K562 (cell line): ENCODE measurements at regions not wholly inside any gene's neighbourhood (a gene's known extent, or its start where the extent isn't known, plus 50 kb on each side); places are given as distances from the start of the nearest gene placed in this dataset.

Source experiments
- ATAC-seq: fragments of 200-7000 bp; cut with Tn5 transposase; 3 replicates; pipeline ENCODE4 v1.9.1; 2020; ENCODE audit warnings: moderate library complexity
- BruUV-seq: library from RNA; stranded (reverse); fragments of 400-500 nt; replicated peaks from 2 replicates; lab custom pipeline; 2021; lab: Mats Ljungman, UMichigan
- CTCF ChIA-PET: fragments of 300-600 bp; formaldehyde crosslinking; extraction: SDS; loops from one replicate; lab custom pipeline; 2021; ENCODE audit warnings: low intra/inter-chr PET ratio; lab: Yijun Ruan, JAX
- POLR2A ChIA-PET: fragments of 300-600, 350-650 bp; sonication (Branson Sonifier 250); formaldehyde crosslinking; extraction: SDS; loops from one replicate; lab custom pipeline; 2021; ENCODE audit warnings: antibody characterized with exemption, inconsistent platforms; lab: Yijun Ruan, JAX
- DNase-seq, 4 experiments: peaks; one replicate each; pipeline versions ENCODE4 v3.0.0 to v3.0.0-alpha.2; 2011 to 2018; ENCODE audit warnings: low spot score in 3 of 4, mixed read lengths in 3 of 4; ENCODE audit errors: extremely low read depth in 1 of 4
- FAIRE-seq: peaks from 2 replicates; lab custom pipeline; 2011; peaks lifted over from hg19 to GRCh38; lab: Jason Lieb, UNC
- H2AFZ ChIP-seq: 2 replicates; pipeline ENCODE4 v1.6.0; 2011; ENCODE audit warnings: low read depth, low read length, control low read depth, inconsistent platforms
- H3K27ac ChIP-seq: fragments of 200-600 bp; 3 replicates; pipeline ENCODE4 v1.8.0; 2011; ENCODE audit warnings: low read depth, mild to moderate bottlenecking, control low read depth, inconsistent platforms, low read length, moderate library complexity, mixed read lengths; ENCODE audit errors: extremely low read depth
- H3K27me3 ChIP-seq, 2 experiments: fragments of 300-600 bp in 1 of 2; 2 replicates in 1 of 2; 3 replicates in 1 of 2; pipeline versions ENCODE4 v1.6.0 to v1.8.0; 2011; ENCODE audit warnings: inconsistent platforms in 2 of 2, low read length in 2 of 2, mild to moderate bottlenecking in 1 of 2, mixed read lengths in 1 of 2, moderate library complexity in 1 of 2; ENCODE audit not compliant: control insufficient read depth in 2 of 2, insufficient read depth in 2 of 2
- H3K36me3 ChIP-seq: fragments of 300-600 bp; 3 replicates; pipeline ENCODE4 v1.8.0; 2011; ENCODE audit warnings: mild to moderate bottlenecking, low read length, inconsistent platforms; ENCODE audit not compliant: control insufficient read depth, insufficient read depth
- H3K4me1 ChIP-seq, 2 experiments: fragments of 200-600 bp in 1 of 2; replicated peaks in 1 of 2; 2 replicates in 1 of 2; 3 replicates in 1 of 2; pipeline versions ENCODE4 v1.5.1 to v1.8.0; 2011; ENCODE audit warnings: inconsistent platforms in 2 of 2, low read length in 2 of 2, mild to moderate bottlenecking in 1 of 2, mixed read lengths in 1 of 2, moderate library complexity in 1 of 2; ENCODE audit not compliant: control insufficient read depth in 2 of 2, insufficient read depth in 2 of 2
- H3K4me2 ChIP-seq: 2 replicates; pipeline ENCODE4 v1.6.1; 2011; ENCODE audit warnings: low read length, control low read depth, inconsistent platforms, mixed read lengths; ENCODE audit not compliant: insufficient read depth
- H3K4me3 ChIP-seq: fragments of 200-600 bp; sonication (generic), shearing (Covaris generic); 2 replicates; pipeline ENCODE4 v1.5.1; 2016; ENCODE audit warnings: control low read depth, inconsistent platforms
- H3K79me2 ChIP-seq: fragments of 200-600 bp; 3 replicates; pipeline ENCODE4 v1.8.0; 2011; ENCODE audit warnings: low read length, inconsistent platforms; ENCODE audit not compliant: control insufficient read depth, insufficient read depth
- H3K9ac ChIP-seq, 2 experiments: 2 replicates each; pipeline versions ENCODE4 v1.6.0 to v1.6.1; 2011; ENCODE audit warnings: low read depth in 2 of 2, low read length in 2 of 2, control low read depth in 1 of 2, inconsistent platforms in 1 of 2, mild to moderate bottlenecking in 1 of 2, mixed read lengths in 1 of 2; ENCODE audit not compliant: insufficient read depth in 1 of 2
- H3K9me1 ChIP-seq: one replicate; pipeline ENCODE4 v1.6.0; 2011; ENCODE audit warnings: inconsistent platforms, mild to moderate bottlenecking, low read length, moderate library complexity; ENCODE audit not compliant: control insufficient read depth, insufficient read depth
- H3K9me3 ChIP-seq: replicated peaks from 2 replicates; pipeline ENCODE4 v1.5.1; 2011; ENCODE audit warnings: low read depth, low read length, inconsistent platforms; ENCODE audit not compliant: control insufficient read depth, insufficient read depth
- H4K20me1 ChIP-seq: replicated peaks from 2 replicates; pipeline ENCODE4 v1.6.1; 2011; ENCODE audit warnings: low read length, inconsistent platforms, mixed read lengths; ENCODE audit not compliant: control insufficient read depth, insufficient read depth
- COPS2 ChIP-seq: fragments of 450-650 bp; conservative IDR thresholded peaks from 2 replicates; pipeline ENCODE4 v1.6.1; 2016; ENCODE audit warnings: mild to moderate bottlenecking, moderate library complexity
- ELK1 ChIP-seq: sonication (generic); formaldehyde crosslinking; IDR thresholded peaks from 2 replicates; pipeline ENCODE4 v1.8.1; 2022; ENCODE audit warnings: missing genetic modification reagents
- ILF3 ChIP-seq: fragments of 450-650 bp; IDR thresholded peaks from 2 replicates; pipeline ENCODE4 v1.6.1; 2018; ENCODE audit warnings: antibody characterized with exemption, mild to moderate bottlenecking, moderate library complexity, borderline replicate concordance
- MCM3 ChIP-seq: fragments of 450-650 bp; IDR thresholded peaks from 2 replicates; pipeline ENCODE4 v1.6.1; 2016
- NR2C2 ChIP-seq, 2 experiments: fragments of 200-800 bp in 1 of 2; sonication (Bioruptor generic) in 1 of 2; sonication (generic) in 1 of 2; formaldehyde crosslinking in 1 of 2; IDR thresholded peaks; 2 replicates each; pipeline versions ENCODE4 v1.6.1 to v1.8.0; 2016 to 2022; ENCODE audit warnings: mild to moderate bottlenecking in 1 of 2, missing compliant biosample characterization in 1 of 2, missing genetic modification characterization in 1 of 2, missing genetic modification reagents in 1 of 2
- TARDBP ChIP-seq: fragments of 450-650 bp; IDR thresholded peaks from 2 replicates; pipeline ENCODE4 v1.6.1; 2016
- TBL1XR1 ChIP-seq, 2 experiments: IDR thresholded peaks; 2 replicates each; pipeline ENCODE4 v1.6.1; 2012; ENCODE audit warnings: improper control_type of control experiment in 2 of 2, low read length in 2 of 2, mild to moderate bottlenecking in 1 of 2
- ZKSCAN1 ChIP-seq: fragments of 150-350 bp; IDR thresholded peaks from 2 replicates; pipeline ENCODE4 v1.6.1; 2016; ENCODE audit warnings: low read depth, low read length
- ZNF551 ChIP-seq: fragments of 250-450 bp; sonication (Bioruptor Pico); IDR thresholded peaks from 2 replicates; pipeline ENCODE4 v1.5.0; 2021; ENCODE audit warnings: mild to moderate bottlenecking, moderate library complexity
- ZNF583 ChIP-seq: fragments of 250-450 bp; sonication (Bioruptor Pico); IDR thresholded peaks from 2 replicates; pipeline ENCODE4 v1.4.0; 2020
- WGBS: fragments of 100-300 bp; shearing (Covaris generic); methylation state at CpG from one replicate; pipeline ENCODE4 v1.1.6; 2016; ENCODE audit warnings: low coverage, mixed read lengths; ENCODE audit not compliant: insufficient coverage; ENCODE audit errors: missing lambda C conversion rate; 5-methylcytosine and 5-hydroxymethylcytosine counted together
- in situ Hi-C: fragments of 300-500 bp; cut with MboI; formaldehyde crosslinking; loops from 4 replicates; pipeline ENCODE4 v1.15.0; 2018; ENCODE audit warnings: inconsistent platforms, mixed read lengths
- intact Hi-C: fragments of 100-400 bp; cut with micrococcal nuclease; formaldehyde crosslinking; loops from 2 replicates; pipeline ENCODE4 v1.14.2; 2022
- TF ChIP-seq, protein P1 (sequence below): IDR thresholded peaks from 2 replicates; pipeline ENCODE4 v1.6.1; 2011; ENCODE audit warnings: borderline replicate concordance, low read depth, mild to moderate bottlenecking, moderate library complexity, low read length; ENCODE audit not compliant: insufficient read depth, poor library complexity, severe bottlenecking

- TF ChIP-seq NR2C2 (CRISPR knock-in tag; IDR thresholded peaks at IDR 0.05) (no peak), NR2C2 (tag; IDR thresholded peaks at IDR 0.05) (no peak), TARDBP (no peak), ZNF583 (no peak), MCM3 (no peak), ILF3 (no peak), COPS2 (no peak), TBL1XR1 (IDR thresholded peaks at IDR 0.05; ENCODE audit: low read length in 2 of 2) (no peak), ZKSCAN1 (no peak), ELK1 (CRISPR knock-in tag) (no peak), ZNF551 (CRISPR knock-in tag) (no peak)
- TF ChIP-seq, protein P1, sequence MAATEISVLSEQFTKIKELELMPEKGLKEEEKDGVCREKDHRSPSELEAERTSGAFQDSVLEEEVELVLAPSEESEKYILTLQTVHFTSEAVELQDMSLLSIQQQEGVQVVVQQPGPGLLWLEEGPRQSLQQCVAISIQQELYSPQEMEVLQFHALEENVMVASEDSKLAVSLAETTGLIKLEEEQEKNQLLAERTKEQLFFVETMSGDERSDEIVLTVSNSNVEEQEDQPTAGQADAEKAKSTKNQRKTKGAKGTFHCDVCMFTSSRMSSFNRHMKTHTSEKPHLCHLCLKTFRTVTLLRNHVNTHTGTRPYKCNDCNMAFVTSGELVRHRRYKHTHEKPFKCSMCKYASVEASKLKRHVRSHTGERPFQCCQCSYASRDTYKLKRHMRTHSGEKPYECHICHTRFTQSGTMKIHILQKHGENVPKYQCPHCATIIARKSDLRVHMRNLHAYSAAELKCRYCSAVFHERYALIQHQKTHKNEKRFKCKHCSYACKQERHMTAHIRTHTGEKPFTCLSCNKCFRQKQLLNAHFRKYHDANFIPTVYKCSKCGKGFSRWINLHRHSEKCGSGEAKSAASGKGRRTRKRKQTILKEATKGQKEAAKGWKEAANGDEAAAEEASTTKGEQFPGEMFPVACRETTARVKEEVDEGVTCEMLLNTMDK, result no peak
- Histone ChIP-seq H2AFZ (no peak overlapping the region), H3K4me1 (no peaks in the 10 kb centered on the region), H3K27me3 (no peaks in the 10 kb centered on the region), H3K9me1 (no peaks in the 10 kb centered on the region), H3K9ac (no peak overlapping the region), H3K36me3 (no peaks in the 10 kb centered on the region), H4K20me1 (no peaks in the 10 kb centered on the region), H3K4me2 (no peak overlapping the region), H3K4me3 (no peak overlapping the region), H3K9me3 (no peaks in the 10 kb centered on the region), H3K79me2 (no peaks in the 10 kb centered on the region), H3K27ac (no peak overlapping the region)
- ChIA-PET CTCF (no interaction called here), POLR2A (no interaction called here)
- ATAC-seq (no peak), FAIRE-seq (no peak), DNase-seq (no peak)
- intact Hi-C loops, result no loop called here
- in situ Hi-C loops, result no loop called here
- no TSS peak for BruUV-seq
- WGBS, result 0% methylated on average over 1 of the region's 1 CpG
Observed at GRCh38 chr3:181050738-181051137, 61.2 kb upstream of the DNAJC19 start.
